SK-N-SH (cell line): ENCODE measurements at regions not wholly inside any gene's neighbourhood (a gene's known extent, or its start where the extent isn't known, plus 50 kb on each side); places are given as distances from the start of the nearest gene placed in this dataset.

Experiments used
- JUND ChIP-seq: IDR thresholded peaks from 2 replicates; pipeline ENCODE4 v1.4.0; 2012
- NRF1 ChIP-seq: IDR thresholded peaks from 2 replicates; pipeline ENCODE4 v1.6.1; 2012; ENCODE audit warnings: low read depth, mild to moderate bottlenecking, low read length
- RAD21 ChIP-seq: IDR thresholded peaks from 2 replicates; pipeline ENCODE4 v1.6.1; 2012; ENCODE audit warnings: mild to moderate bottlenecking, low read length
- RFX5 ChIP-seq: IDR thresholded peaks from 2 replicates; pipeline ENCODE4 v1.6.1; 2012; ENCODE audit warnings: mild to moderate bottlenecking, improper control_type of control experiment, low read length
- TEAD4 ChIP-seq: IDR thresholded peaks from 2 replicates; pipeline ENCODE4 v1.4.0; 2012; ENCODE audit warnings: mild to moderate bottlenecking, borderline replicate concordance; ENCODE audit not compliant: insufficient read depth
- TF ChIP-seq, protein P1 (sequence below): fragments of 200-600 bp; sonication (generic); IDR thresholded peaks from 2 replicates; pipeline ENCODE4 v1.6.1; 2017; ENCODE audit warnings: antibody characterized with exemption, mild to moderate bottlenecking, moderate library complexity
- TF ChIP-seq, protein P2 (sequence below): IDR thresholded peaks from 2 replicates; pipeline ENCODE4; 2012

DNA sequence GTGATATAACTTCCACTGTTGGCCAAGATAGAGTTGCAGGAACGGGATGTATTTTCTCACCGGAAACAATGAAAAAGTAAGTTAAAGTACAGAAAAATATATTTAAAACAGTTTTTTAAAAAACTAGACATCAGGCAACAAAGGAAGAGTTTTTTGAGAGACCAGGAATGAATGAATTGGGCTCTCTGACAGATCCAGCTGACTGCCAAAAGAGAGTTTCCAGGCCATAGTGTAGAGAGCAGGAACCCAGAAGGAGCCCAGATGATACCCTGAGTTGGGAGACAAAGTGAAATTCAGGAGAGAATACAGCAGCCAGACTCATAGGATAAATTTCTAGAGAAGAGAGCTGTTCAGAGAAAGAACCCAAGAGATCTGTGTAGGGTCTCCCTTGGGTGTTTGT lies 362.6 kb upstream of the SMIM21 start:
- TF ChIP-seq, protein P1, sequence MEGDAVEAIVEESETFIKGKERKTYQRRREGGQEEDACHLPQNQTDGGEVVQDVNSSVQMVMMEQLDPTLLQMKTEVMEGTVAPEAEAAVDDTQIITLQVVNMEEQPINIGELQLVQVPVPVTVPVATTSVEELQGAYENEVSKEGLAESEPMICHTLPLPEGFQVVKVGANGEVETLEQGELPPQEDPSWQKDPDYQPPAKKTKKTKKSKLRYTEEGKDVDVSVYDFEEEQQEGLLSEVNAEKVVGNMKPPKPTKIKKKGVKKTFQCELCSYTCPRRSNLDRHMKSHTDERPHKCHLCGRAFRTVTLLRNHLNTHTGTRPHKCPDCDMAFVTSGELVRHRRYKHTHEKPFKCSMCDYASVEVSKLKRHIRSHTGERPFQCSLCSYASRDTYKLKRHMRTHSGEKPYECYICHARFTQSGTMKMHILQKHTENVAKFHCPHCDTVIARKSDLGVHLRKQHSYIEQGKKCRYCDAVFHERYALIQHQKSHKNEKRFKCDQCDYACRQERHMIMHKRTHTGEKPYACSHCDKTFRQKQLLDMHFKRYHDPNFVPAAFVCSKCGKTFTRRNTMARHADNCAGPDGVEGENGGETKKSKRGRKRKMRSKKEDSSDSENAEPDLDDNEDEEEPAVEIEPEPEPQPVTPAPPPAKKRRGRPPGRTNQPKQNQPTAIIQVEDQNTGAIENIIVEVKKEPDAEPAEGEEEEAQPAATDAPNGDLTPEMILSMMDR, result no peak
- TF ChIP-seq JUND (no peak), RAD21 (no peak), TEAD4 (no peak), RFX5 (no peak), NRF1 (no peak)
- TF ChIP-seq, protein P2, sequence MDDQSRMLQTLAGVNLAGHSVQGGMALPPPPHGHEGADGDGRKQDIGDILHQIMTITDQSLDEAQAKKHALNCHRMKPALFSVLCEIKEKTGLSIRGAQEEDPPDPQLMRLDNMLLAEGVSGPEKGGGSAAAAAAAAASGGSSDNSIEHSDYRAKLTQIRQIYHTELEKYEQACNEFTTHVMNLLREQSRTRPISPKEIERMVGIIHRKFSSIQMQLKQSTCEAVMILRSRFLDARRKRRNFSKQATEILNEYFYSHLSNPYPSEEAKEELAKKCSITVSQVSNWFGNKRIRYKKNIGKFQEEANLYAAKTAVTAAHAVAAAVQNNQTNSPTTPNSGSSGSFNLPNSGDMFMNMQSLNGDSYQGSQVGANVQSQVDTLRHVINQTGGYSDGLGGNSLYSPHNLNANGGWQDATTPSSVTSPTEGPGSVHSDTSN, result no peak
